ENCODE measurements at regions not wholly inside any gene's neighbourhood (a gene's known extent, or its start where the extent isn't known, plus 50 kb on each side); places are given as distances from the start of the nearest gene placed in this dataset.
"Not testable (repeated sequence)": the region's sequence is repeated elsewhere in the genome, so short reads cannot be mapped to it uniquely, and the experiment has no call there.

DNA sequence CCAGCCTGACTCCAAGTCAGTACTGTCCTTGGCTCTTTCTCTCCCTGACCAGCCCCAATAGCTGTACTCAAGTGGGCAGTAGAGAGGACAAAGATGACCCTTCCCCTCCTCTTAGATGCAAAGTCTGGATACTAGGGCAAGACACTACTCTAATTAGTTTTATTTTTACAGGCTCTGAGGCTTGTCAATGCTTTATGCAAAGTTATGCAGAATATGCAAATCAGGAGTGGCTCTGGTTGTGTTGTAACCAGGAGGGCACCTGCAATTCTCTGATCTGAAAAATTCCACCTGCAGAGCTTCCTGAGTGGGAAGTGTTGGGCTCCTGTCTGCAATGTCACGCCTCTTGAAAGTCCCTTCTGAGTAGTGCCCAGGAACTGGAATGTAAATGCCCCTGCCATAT lies 201.5 kb downstream of the RGS3 start:
- DNase-seq (ENCODE audit: low read depth) = no peak

- DNase-seq (ENCODE audit: low read depth) = no peak
These were observed 202.2 kb downstream of the RGS3 start for GRCh38 chr9:113665756-113666155.

DNA sequence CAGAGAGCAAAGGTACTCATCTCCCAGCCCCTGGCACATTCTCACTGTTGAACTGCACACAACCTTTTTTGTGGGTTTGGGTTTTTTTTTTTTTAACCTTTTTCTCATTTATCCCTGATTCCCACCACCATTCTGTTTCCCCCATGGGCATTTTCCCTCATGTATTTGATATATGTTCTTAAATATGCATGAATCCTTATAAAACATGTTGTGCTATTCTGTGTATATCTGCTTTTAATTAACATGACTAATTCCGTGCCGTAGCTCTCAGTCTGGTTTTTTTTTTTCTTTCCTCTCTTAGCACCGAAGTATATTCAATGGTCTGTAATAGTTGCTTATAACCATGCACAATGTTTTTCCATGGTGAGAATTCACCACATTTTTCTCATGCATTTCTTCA lies 204.5 kb downstream of the RGS3 start:
- DNase-seq (ENCODE audit: low read depth) = no peak

- DNase-seq (ENCODE audit: low read depth) = peak; percentile 56
These were observed 206.1 kb downstream of the RGS3 start for GRCh38 chr9:113669522-113670115.

DNA sequence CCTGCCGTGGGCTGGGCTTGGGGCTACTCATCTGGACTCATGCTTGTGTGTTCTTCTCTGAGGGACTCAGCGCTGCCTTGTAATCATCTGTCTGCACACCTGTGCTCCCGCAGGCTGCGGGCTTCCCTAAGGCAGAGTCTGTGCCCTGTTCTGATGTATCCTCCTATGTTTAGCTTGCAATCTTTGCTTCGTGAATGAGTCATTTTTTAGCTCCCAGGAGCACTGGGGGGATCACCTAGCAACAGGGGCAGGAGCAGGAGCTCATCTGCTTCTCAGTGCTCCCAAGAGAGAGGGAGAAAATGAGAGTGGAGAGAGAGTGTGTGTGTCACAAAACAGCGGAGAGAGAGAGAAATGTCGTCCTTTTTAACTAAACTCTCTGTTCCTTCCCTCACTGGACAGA lies 202.4 kb upstream of the ZNF618 start:
- DNase-seq (ENCODE audit: low read depth) = peak; percentile 34

- peak; percentile 64 for DNase-seq (ENCODE audit: low read depth)
These were observed 201.7 kb upstream of the ZNF618 start for GRCh38 chr9:113674436-113674835.

DNA sequence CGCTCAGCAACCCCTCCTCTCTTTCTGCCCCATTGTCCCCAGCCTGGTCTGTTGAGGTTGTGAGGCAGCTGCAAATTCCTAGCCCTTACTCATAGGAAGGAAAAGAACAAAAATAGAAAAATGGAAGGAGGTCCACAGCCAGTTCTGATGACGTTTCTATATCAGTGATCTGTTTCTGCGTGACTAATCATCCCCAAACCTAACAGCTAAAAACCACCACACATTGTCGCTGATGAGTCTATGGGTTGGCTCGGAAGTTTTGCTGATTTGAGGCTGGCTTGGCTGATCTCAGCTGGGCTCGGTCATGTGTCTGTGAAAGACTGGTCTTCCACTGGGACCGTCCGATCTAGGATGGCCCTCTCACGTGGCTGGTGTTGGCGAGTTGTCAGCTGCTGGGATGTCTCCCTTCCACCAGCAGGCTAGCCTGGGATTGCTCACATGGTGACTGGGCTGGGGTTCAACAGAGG lies 200.6 kb upstream of the ZNF618 start:
- peak; percentile 97 for DNase-seq (ENCODE audit: low read depth)

DNA sequence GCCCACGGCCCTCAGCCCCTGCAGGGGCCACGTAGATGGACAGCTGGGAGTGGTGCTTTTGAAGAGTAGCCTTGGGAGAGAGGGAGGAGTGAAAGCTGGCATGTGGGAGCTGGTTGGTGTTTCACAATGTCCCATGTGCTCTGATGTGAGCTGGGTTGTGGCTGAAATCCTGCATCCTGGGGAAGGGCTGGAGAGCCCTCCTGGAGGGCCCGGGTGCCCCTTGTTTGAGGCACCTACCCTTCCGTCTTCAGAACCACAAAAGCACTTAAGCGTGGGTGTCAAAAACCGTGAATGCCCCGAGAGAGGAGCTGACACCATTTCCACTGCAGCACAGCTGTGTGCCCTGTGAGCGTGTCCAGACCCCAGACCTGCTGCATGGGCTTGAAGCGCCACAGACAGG lies 199.1 kb upstream of the ZNF618 start:
- no peak for DNase-seq (ENCODE audit: low read depth)

- DNase-seq (ENCODE audit: low read depth) = no peak
These were observed 198.5 kb upstream of the ZNF618 start for GRCh38 chr9:113677569-113677968.

DNA sequence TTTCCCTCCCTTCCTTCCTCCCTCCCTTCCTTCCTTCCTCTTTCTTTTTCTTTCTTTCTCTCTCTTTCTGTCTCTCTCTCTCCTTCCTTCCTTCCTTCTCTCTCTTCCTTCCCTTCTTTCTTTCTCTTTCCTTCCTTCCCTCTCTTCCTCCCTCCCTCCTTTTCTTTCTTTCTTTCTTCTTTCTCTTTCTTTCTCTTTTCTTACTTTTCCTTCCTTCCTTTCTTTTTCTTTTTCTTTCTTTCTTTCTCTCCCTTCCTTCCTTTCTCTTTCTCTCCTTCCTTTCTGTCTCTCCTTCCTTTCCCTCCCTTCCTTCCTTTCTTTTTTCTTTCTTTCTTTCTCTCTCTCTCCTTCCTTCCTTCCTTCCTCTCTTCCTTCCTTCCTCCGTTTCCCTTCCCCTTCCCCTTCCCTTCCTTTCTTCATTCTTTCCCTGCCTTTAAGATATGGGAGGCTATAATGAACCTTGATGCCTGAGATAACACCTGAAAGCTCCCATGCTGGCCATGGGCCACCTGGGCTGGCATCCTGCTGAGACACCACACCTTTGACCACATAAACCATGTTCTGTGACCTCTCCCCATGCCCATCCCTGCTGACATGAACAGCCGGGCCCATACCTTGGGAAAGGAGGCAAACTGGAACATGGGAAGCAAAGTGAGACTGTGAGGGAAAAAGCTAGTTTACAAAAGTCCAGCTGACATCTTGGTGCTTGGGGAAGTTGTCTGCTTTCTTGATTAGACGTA lies 197.8 kb upstream of the ZNF618 start:
- no peak for DNase-seq (ENCODE audit: low read depth)

- DNase-seq (ENCODE audit: low read depth) = no peak
These were observed 197.3 kb upstream of the ZNF618 start for GRCh38 chr9:113678859-113679256.

- peak; percentile 77 for DNase-seq (ENCODE audit: low read depth)
These were observed 193.8 kb upstream of the ZNF618 start for GRCh38 chr9:113682297-113682771.

GRCh38 chr9:113685636-113686035 lies 190.5 kb upstream of the ZNF618 start:
- DNase-seq (ENCODE audit: low read depth) = not testable (repeated sequence)

- no peak for DNase-seq (ENCODE audit: low read depth)
These were observed 188.9 kb upstream of the ZNF618 start for GRCh38 chr9:113687107-113687679.

- no peak for DNase-seq (ENCODE audit: low read depth)
These were observed 188.3 kb upstream of the ZNF618 start for GRCh38 chr9:113687680-113688371.

DNA sequence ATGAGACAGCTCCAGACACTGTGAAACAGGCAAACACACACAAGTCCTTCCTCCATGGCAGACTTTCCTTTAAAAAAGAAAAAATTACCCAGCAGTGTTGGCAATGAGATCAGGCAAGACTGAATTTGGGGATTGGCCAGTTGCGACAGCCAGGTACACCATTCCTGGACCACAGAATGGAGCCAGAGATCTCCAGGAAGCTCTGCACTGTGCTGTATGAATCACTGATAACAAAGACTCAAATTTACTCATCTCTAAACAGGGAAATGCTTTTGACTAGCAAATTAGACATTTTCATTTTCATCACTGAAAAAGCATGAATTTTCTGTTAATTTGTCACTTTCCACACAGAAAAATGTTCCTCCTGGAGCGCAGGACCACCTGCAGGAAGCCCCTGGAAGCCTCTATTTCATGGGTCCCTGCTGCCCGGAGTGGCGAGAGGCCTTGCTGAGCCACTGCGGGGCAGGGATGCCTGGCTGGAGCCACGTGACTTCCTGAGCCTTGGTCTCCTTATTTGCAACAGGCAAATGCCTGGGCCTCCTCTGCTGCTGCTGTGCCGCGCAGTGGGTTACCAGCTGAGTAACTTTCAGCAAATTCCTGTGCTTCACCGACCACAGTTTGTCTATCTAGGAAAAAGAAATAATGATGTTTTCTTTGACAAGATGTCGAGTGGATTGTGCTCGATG lies 185.9 kb upstream of the ZNF618 start:
- no peak for DNase-seq (ENCODE audit: low read depth)

DNA sequence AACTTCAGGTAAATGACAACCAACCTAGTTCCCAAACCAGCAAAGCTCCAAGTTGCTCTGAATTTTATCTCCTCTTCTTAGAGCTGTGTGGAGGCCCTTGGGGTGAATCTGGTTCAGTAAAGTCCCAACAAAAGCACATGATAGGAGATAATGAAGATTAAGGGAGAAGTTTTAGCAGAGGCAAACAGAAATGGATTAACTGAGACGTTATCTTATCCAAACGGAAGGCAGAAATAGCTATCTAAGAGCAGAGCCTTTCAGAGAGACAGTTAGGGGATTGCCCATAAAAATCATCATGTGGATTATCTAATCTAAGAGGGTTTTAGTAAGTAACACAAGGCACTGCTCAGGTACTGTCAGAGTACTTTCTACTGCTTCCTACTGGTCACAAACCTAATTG lies 183.9 kb upstream of the ZNF618 start:
- no peak for DNase-seq (ENCODE audit: low read depth)

GRCh38 chr9:113694912-113695311 lies 181.2 kb upstream of the ZNF618 start:
- no peak for DNase-seq (ENCODE audit: low read depth)

GRCh38 chr9:113695440-113695851 lies 180.7 kb upstream of the ZNF618 start:
- DNase-seq (ENCODE audit: low read depth) = no peak

GRCh38 chr9:113695901-113696300 lies 180.2 kb upstream of the ZNF618 start:
- no peak for DNase-seq (ENCODE audit: low read depth)

DNA sequence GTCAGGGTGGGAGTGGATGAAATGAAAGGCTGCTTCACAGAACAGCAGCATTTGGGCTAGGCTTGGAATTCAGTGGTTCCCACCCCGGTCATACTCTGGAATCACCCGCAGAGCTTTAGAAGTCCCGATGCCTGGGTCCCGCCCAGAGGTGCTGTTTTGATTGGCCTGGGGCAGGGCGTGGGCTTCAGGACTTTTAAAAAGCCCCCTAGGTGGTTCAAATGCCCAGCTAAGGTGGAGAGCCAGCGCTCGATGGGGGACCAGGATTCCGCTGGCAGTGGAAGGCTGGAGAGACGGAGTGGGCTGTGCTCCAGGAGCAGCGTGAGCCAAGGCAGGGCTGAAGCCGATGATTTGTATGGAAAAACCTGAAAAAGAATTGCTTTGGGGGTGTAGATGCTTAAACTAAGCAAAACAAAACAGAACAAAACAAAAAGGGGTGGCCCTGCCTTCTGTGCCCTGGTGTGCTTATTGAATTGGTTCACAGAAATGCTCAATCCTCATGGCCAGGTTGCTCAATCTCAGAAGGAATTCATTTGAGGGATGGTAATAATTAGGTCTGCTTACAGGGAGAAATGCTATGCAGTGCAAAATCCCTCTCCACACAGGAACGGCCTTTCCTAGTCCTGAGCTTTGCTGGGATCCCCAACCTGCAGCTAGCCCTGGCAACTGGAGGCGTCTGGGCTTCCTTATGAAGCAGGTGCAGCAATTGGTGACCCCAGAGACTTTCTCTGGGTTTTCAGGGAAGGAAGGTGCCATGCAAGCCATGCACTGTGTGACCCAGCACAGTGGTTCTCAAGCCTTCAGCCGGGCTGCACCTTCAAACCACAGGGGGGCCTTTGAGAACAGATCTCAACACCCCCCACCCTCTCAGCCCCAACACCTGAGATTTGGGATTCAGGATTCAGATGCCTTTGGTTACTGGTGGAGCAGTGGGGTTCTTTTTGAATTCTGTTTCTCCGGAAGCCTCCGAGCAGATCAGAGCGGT lies 174.0 kb upstream of the ZNF618 start:
- no peak for DNase-seq (ENCODE audit: low read depth)

All from iris pigment epithelial cell (primary cell).